ENCODE measurements at regions not wholly inside any gene's neighbourhood (a gene's known extent, or its start where the extent isn't known, plus 50 kb on each side); places are given as distances from the start of the nearest gene placed in this dataset.

DNA sequence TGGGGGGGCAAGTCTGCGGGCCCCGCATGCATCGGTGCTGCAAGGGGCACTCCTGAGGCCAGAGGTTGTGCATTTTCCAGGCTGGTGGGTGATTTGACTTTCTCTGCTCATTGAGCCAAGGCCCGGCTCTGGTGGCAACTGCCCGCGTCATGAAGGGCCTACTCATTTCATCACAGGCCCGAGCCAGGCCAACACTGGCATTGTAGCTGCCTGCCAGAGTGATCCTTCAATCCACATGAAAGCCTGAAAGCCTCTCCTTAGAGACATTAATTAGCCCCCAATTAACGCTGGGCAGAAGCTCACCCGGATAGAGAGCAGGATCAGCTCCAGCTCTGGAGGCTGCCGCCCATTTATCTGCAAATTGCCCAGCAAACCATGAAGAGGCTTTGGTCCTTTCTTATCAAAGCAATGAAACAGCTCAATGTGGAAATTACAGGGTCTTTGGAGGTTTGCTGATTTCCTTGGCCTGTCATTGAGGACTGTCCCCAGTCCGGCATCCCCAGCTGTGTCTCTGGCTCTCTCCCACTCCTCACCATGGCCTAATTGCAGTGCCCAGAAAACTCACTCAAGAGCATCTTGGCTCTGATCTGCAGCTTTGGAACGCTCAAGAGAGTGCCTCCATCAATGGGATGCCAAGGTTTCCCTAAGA, 50.4 kb upstream of the STUM start:
- TF ChIP-seq, protein P1, sequence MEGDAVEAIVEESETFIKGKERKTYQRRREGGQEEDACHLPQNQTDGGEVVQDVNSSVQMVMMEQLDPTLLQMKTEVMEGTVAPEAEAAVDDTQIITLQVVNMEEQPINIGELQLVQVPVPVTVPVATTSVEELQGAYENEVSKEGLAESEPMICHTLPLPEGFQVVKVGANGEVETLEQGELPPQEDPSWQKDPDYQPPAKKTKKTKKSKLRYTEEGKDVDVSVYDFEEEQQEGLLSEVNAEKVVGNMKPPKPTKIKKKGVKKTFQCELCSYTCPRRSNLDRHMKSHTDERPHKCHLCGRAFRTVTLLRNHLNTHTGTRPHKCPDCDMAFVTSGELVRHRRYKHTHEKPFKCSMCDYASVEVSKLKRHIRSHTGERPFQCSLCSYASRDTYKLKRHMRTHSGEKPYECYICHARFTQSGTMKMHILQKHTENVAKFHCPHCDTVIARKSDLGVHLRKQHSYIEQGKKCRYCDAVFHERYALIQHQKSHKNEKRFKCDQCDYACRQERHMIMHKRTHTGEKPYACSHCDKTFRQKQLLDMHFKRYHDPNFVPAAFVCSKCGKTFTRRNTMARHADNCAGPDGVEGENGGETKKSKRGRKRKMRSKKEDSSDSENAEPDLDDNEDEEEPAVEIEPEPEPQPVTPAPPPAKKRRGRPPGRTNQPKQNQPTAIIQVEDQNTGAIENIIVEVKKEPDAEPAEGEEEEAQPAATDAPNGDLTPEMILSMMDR (IDR thresholded peaks at IDR 0.05), result no peak
- TF ChIP-seq POLR2A (IDR thresholded peaks at IDR 0.05) (no peak), POLR2AphosphoS5 (IDR thresholded peaks at IDR 0.05) (no peak), EP300 (IDR thresholded peaks at IDR 0.05) (no peak)
